GM12878 (cell line): ENCODE measurements at regions not wholly inside any gene's neighbourhood (a gene's known extent, or its start where the extent isn't known, plus 50 kb on each side); places are given as distances from the start of the nearest gene placed in this dataset.

Experiments used
- ATAC-seq: fragments of 200-7000 bp; cut with Tn5 transposase; 3 replicates; pipeline ENCODE4 v1.9.1; 2020; ENCODE audit warnings: mild to moderate bottlenecking, moderate library complexity
- BruUV-seq: library from RNA; stranded (reverse); fragments of 400-500 nt; replicated peaks from 2 replicates; lab custom pipeline; 2021; lab: Mats Ljungman, UMichigan
- CTCF ChIA-PET: fragments of 300-600 bp; sonication (Branson Sonifier 250); formaldehyde crosslinking; extraction: SDS; loops from one replicate; lab custom pipeline; 2021; ENCODE audit warnings: inconsistent platforms; lab: Yijun Ruan, JAX
- POLR2A ChIA-PET: fragments of 350-600 bp; formaldehyde crosslinking; extraction: SDS; loops from one replicate; lab custom pipeline; 2021; ENCODE audit warnings: inconsistent platforms; lab: Charles Lee
- RAD21 ChIA-PET: fragments of 300-600 bp; sonication (Branson Sonifier 250); formaldehyde crosslinking; loops from one replicate; lab custom pipeline; 2023; ENCODE audit warnings: antibody characterized with exemption; ENCODE audit not compliant: unreplicated experiment; lab: Charles Lee
- SMC1A ChIA-PET: fragments of 300-600 bp; sonication (Branson Sonifier 250); formaldehyde crosslinking; loops from one replicate; lab custom pipeline; 2023; ENCODE audit not compliant: unreplicated experiment, uncharacterized antibody; lab: Charles Lee
- DNase-seq: peaks from one replicate; pipeline ENCODE4 v3.0.0-alpha.2; 2011; ENCODE audit warnings: low read depth, low spot score
- FAIRE-seq: peaks from 3 replicates; lab custom pipeline; 2011; peaks lifted over from hg19 to GRCh38; lab: Jason Lieb, UNC
- H2AFZ ChIP-seq: 2 replicates; pipeline ENCODE4 v1.6.0; 2011; ENCODE audit warnings: low read depth, low read length, control low read depth; ENCODE audit not compliant: control insufficient read depth
- H3K27ac ChIP-seq: 2 replicates; pipeline ENCODE4 v1.5.1; 2011; ENCODE audit warnings: control low read depth; ENCODE audit not compliant: control insufficient read depth, insufficient read depth
- H3K27me3 ChIP-seq, 2 experiments: replicated peaks in 1 of 2; 2 replicates each; pipeline versions ENCODE4 v1.6.0 to v1.6.1; 2011; ENCODE audit warnings: low read length in 1 of 2; ENCODE audit not compliant: control insufficient read depth in 2 of 2, insufficient read depth in 2 of 2
- H3K36me3 ChIP-seq, 2 experiments: 2 replicates each; pipeline ENCODE4 v1.5.1; 2011; ENCODE audit warnings: low read length in 1 of 2; ENCODE audit not compliant: control insufficient read depth in 2 of 2, insufficient read depth in 2 of 2
- H3K4me1 ChIP-seq: 2 replicates; pipeline ENCODE4 v1.6.1; 2011; ENCODE audit warnings: mild to moderate bottlenecking, low read length, moderate library complexity, mixed read lengths; ENCODE audit not compliant: control insufficient read depth, insufficient read depth
- H3K4me2 ChIP-seq: 2 replicates; pipeline ENCODE4 v1.6.0; 2011; ENCODE audit warnings: control low read depth; ENCODE audit not compliant: control insufficient read depth, insufficient read depth
- H3K4me3 ChIP-seq: fragments of 200-600 bp; sonication (generic); 2 replicates; pipeline ENCODE4 v1.5.1; 2016
- H3K79me2 ChIP-seq: 2 replicates; pipeline ENCODE4 v1.6.0; 2011; ENCODE audit warnings: low read length; ENCODE audit not compliant: control insufficient read depth, insufficient read depth
- H3K9ac ChIP-seq: 2 replicates; pipeline ENCODE4 v1.8.0; 2011; ENCODE audit warnings: low read length, control low read depth, mixed read lengths; ENCODE audit not compliant: control insufficient read depth, insufficient read depth
- H3K9me3 ChIP-seq: replicated peaks from 3 replicates; pipeline ENCODE4 v1.5.1; 2011; ENCODE audit warnings: mild to moderate bottlenecking, low read length; ENCODE audit not compliant: control insufficient read depth, insufficient read depth
- H4K20me1 ChIP-seq: 2 replicates; pipeline ENCODE4 v1.6.0; 2011; ENCODE audit not compliant: control insufficient read depth, insufficient read depth
- BCL3 ChIP-seq: IDR thresholded peaks from 2 replicates; pipeline ENCODE4 v1.6.1; 2011; ENCODE audit warnings: borderline replicate concordance, low read depth, mild to moderate bottlenecking, moderate library complexity, low read length; ENCODE audit not compliant: insufficient read depth, poor library complexity, severe bottlenecking
- E2F8 ChIP-seq: fragments of 450-650 bp; IDR thresholded peaks from 2 replicates; pipeline ENCODE4 v1.6.1; 2018; ENCODE audit warnings: mild to moderate bottlenecking, low read depth, moderate library complexity; ENCODE audit not compliant: partially characterized antibody
- ELK1 ChIP-seq: IDR thresholded peaks from 2 replicates; pipeline ENCODE4 v1.6.1; 2012; ENCODE audit warnings: low read depth, low read length, improper control_type of control experiment
- IRF4 ChIP-seq: IDR thresholded peaks from 2 replicates; pipeline ENCODE4 v1.6.1; 2011; ENCODE audit warnings: low read depth, low read length
- MLLT1 ChIP-seq: fragments of 450-650 bp; IDR thresholded peaks from 2 replicates; pipeline ENCODE4 v1.6.1; 2016; ENCODE audit warnings: mild to moderate bottlenecking
- SIX5 ChIP-seq: IDR thresholded peaks from 2 replicates; pipeline ENCODE4 v1.6.1; 2011; ENCODE audit warnings: mild to moderate bottlenecking, low read depth, low read length, moderate library complexity; ENCODE audit not compliant: severe bottlenecking
- USF2 ChIP-seq: IDR thresholded peaks from 2 replicates; pipeline ENCODE4 v1.6.1; 2011; ENCODE audit warnings: low read depth, low read length, improper control_type of control experiment, borderline replicate concordance
- ZNF592 ChIP-seq: fragments of 450-650 bp; IDR thresholded peaks from 2 replicates; pipeline ENCODE4 v1.6.1; 2017; ENCODE audit warnings: mild to moderate bottlenecking, moderate library complexity
- ZZZ3 ChIP-seq: IDR thresholded peaks from 2 replicates; pipeline ENCODE4 v1.6.1; 2011; ENCODE audit warnings: low read depth; ENCODE audit not compliant: control insufficient read depth, insufficient read length
- WGBS: methylation state at CpG from one replicate; pipeline ENCODE4 v1.1.6; 2016; ENCODE audit warnings: low lambda C conversion rate; ENCODE audit not compliant: insufficient replicate concordance, insufficient coverage; ENCODE audit errors: missing lambda C conversion rate; 5-methylcytosine and 5-hydroxymethylcytosine counted together
- in situ Hi-C: fragments of 300-500 bp; cut with MboI; formaldehyde crosslinking; loops from 9 replicates; pipeline ENCODE4 v1.14.3; 2018; ENCODE audit warnings: mixed read lengths
- intact Hi-C: fragments of 100-400 bp; cut with micrococcal nuclease; formaldehyde crosslinking; loops from one replicate; pipeline ENCODE4 v1.14.2; 2022; ENCODE audit not compliant: unreplicated experiment

- no peak for TF ChIP-seq MLLT1
Measured at GRCh38 chr10:84038035-84038434, 101.3 kb upstream of the GHITM start (continued).

- DNase-seq (no peak), ATAC-seq (no peak), FAIRE-seq (no peak)
- Histone ChIP-seq H3K36me3 (no peaks in the 10 kb centered on the region), H3K27ac (no peak overlapping the region), H3K4me1 (no peaks in the 10 kb centered on the region), H3K4me2 (no peak overlapping the region), H3K27me3 (no peaks in the 10 kb centered on the region; a peak in 1 of 4 replicates), H2AFZ (no peak overlapping the region), H3K9me3 (no peaks in the 10 kb centered on the region), H3K9ac (no peak overlapping the region), H3K4me3 (no peak overlapping the region), H3K79me2 (no peaks in the 10 kb centered on the region), H4K20me1 (no peaks in the 10 kb centered on the region)
- in situ Hi-C loops (no loop called here), intact Hi-C loops (no loop called here)
- ChIA-PET CTCF (interaction anchor here (2.0 kb wide), 1 partner anchor 13 kb away, joined by 5 read pairs; no protein-coding TSS in a partner anchor), SMC1A (no interaction called here), RAD21 (no interaction called here), POLR2A (no interaction called here)
- BruUV-seq, result no TSS peak
- 62% methylated on average over 5 of the region's 5 CpGs for WGBS
- no peak for TF ChIP-seq IRF4
- TF ChIP-seq USF2, result no peak
- no peak for TF ChIP-seq ZZZ3
- no peak for TF ChIP-seq ELK1
- TF ChIP-seq SIX5, result no peak
- no peak for TF ChIP-seq E2F8
- TF ChIP-seq BCL3, result no peak
- TF ChIP-seq ZNF592, result no peak
Measured at GRCh38 chr10:84039957-84040356, 99.4 kb upstream of the GHITM start.
